Activated naive CD8-positive, alpha-beta T cell (primary cell): ENCODE measurements at regions not wholly inside any gene's neighbourhood (a gene's known extent, or its start where the extent isn't known, plus 50 kb on each side); places are given as distances from the start of the nearest gene placed in this dataset.
"Not testable (repeated sequence)": the region's sequence is repeated elsewhere in the genome, so short reads cannot be mapped to it uniquely, and the experiment has no call there.

ENCODE experiments used
- H3K27ac Mint-ChIP-seq: one replicate; pipeline ENCODE4 v1.8.0; 2021; ENCODE audit warnings: mixed read lengths
- H3K27me3 Mint-ChIP-seq: one replicate; pipeline ENCODE4 v1.8.0; 2021; ENCODE audit warnings: mixed read lengths
- H3K36me3 Mint-ChIP-seq: one replicate; pipeline ENCODE4 v1.8.0; 2021; ENCODE audit warnings: mixed read lengths
- H3K4me1 Mint-ChIP-seq: one replicate; pipeline ENCODE4 v1.8.0; 2021; ENCODE audit warnings: low read depth, mixed read lengths
- H3K4me3 Mint-ChIP-seq: one replicate; pipeline ENCODE4 v1.8.0; 2021; ENCODE audit warnings: mild to moderate bottlenecking, mixed read lengths
- H3K9me3 Mint-ChIP-seq: one replicate; pipeline ENCODE4 v1.8.0; 2021; ENCODE audit warnings: low read depth, mixed read lengths

GRCh38 chr5:74493411-74493810 is 147.1 kb downstream of the ENC1 start:
- no peaks in the 10 kb centered on the region for H3K9me3 Mint-ChIP-seq
- no peak overlapping the region for H3K27ac Mint-ChIP-seq
- H3K36me3 Mint-ChIP-seq, result no peaks in the 10 kb centered on the region
- no peak overlapping the region for H3K4me3 Mint-ChIP-seq
- H3K27me3 Mint-ChIP-seq, result peaks cover 2% of the 10 kb centered on the region
- H3K4me1 Mint-ChIP-seq, result no peaks in the 10 kb centered on the region

DNA sequence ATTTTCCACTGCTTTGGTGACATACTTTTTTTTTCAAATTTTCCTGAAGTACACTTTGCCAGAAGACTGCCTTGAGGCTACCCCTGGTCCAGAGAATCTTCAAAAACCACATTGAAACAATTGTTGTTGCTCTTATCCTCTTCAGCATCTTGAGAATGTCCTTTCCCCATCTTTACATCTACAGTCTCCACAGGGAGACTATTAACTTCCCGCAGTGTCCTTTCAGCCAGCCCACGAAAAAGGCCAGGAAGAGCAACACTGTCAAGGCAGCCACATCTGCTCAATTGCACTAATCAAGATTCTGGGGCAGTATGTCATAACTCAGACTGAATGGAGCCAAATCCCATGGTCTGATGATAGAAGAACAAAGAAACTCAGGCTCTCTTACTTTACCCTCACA is 148.3 kb downstream of the ENC1 start:
- Mint-ChIP-seq H3K27ac (no peak overlapping the region), H3K36me3 (no peaks in the 10 kb centered on the region), H3K4me3 (no peak overlapping the region), H3K27me3 (peaks cover 2% of the 10 kb centered on the region), H3K4me1 (no peaks in the 10 kb centered on the region), H3K9me3 (no peaks in the 10 kb centered on the region)

DNA sequence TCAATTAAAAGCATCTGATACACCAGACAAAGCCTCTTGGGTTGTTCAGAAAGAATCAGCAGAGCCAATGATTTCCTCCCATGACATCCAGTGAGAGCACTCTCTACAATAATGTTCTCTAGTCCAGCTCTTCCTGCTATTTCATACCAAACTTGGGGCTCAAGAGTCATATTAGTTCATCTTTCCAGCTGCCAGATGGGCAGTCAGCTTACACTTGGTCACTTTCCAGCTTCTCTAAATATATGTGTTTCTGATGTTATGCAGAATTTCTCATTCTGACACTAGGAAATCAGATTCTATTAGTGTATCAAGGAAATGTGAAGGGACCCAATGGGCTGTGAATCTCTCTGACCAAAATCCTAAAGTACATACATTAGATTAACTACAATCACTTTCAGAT is 148.9 kb downstream of the ENC1 start:
- Mint-ChIP-seq H3K36me3 (no peaks in the 10 kb centered on the region), H3K4me3 (no peak overlapping the region), H3K27me3 (peaks cover 2% of the 10 kb centered on the region), H3K9me3 (no peaks in the 10 kb centered on the region), H3K4me1 (no peaks in the 10 kb centered on the region), H3K27ac (no peak overlapping the region)

- no peak overlapping the region for H3K27ac Mint-ChIP-seq
- H3K27me3 Mint-ChIP-seq, result peaks cover 2% of the 10 kb centered on the region
- no peaks in the 10 kb centered on the region for H3K9me3 Mint-ChIP-seq
- no peaks in the 10 kb centered on the region for H3K36me3 Mint-ChIP-seq
- no peaks in the 10 kb centered on the region for H3K4me1 Mint-ChIP-seq
- H3K4me3 Mint-ChIP-seq, result no peak overlapping the region
Observed at GRCh38 chr5:74490814-74491213, 149.7 kb downstream of the ENC1 start.

DNA sequence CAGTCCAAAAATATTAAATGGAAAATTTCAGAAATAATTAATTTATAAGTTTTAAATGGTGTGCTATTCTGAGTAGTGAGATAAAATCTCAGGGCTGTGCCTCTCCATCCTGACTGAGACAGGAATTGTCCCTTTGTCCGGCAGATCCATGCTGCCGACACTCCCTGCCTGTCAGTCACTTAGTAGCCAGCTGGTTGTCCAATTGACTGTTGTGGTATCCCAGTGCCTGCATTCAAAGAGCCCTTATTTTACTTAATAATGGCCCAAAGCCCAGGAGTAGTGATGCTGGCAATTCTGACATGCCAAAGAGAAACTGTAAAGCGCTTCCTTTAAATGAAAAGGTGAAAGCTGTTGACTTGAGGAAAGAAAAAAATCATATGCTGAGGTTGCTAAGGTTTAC is 157.5 kb downstream of the ENC1 start:
- no peaks in the 10 kb centered on the region for H3K9me3 Mint-ChIP-seq

GRCh38 chr5:74482523-74482922 is 158.0 kb downstream of the ENC1 start:
- Mint-ChIP-seq H3K36me3 (no peaks in the 10 kb centered on the region), H3K27me3 (no peaks in the 10 kb centered on the region), H3K27ac (no peak overlapping the region), H3K4me3 (no peak overlapping the region), H3K4me1 (no peaks in the 10 kb centered on the region), H3K9me3 (no peaks in the 10 kb centered on the region)

More for the DNA sequence above, 157.5 kb downstream of the ENC1 start:
- Mint-ChIP-seq H3K4me3 (no peak overlapping the region), H3K27me3 (no peaks in the 10 kb centered on the region), H3K27ac (no peak overlapping the region), H3K4me1 (no peaks in the 10 kb centered on the region), H3K36me3 (no peaks in the 10 kb centered on the region)

DNA sequence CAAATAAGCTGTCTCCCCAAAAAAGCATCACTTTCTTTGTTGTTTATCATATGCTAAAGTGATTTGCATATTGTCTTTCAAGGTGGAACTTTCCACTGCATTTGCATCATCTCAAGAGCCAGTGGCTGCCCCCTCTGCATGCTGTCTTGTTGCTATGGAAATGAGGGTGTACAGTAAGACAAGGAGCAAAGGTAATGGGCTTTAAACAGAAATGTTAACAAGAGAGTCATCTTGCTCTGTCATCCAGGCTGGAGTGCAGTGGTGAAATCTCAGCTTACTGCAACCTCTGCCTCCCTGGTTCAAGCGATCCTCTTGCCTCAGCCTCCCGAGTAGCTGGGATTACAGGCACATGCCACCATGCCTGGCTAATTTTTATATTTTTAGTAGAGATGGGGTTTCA is 159.2 kb downstream of the ENC1 start:
- not testable (repeated sequence) for H3K4me1 Mint-ChIP-seq, H3K4me3 Mint-ChIP-seq, H3K27me3 Mint-ChIP-seq, H3K36me3 Mint-ChIP-seq, H3K9me3 Mint-ChIP-seq, H3K27ac Mint-ChIP-seq

- Mint-ChIP-seq H3K27ac (no peak overlapping the region), H3K4me3 (no peak overlapping the region), H3K4me1 (no peaks in the 10 kb centered on the region), H3K36me3 (no peaks in the 10 kb centered on the region), H3K9me3 (no peaks in the 10 kb centered on the region), H3K27me3 (peaks cover 3% of the 10 kb centered on the region)
Observed at GRCh38 chr5:74480201-74480600, 160.3 kb downstream of the ENC1 start.

DNA sequence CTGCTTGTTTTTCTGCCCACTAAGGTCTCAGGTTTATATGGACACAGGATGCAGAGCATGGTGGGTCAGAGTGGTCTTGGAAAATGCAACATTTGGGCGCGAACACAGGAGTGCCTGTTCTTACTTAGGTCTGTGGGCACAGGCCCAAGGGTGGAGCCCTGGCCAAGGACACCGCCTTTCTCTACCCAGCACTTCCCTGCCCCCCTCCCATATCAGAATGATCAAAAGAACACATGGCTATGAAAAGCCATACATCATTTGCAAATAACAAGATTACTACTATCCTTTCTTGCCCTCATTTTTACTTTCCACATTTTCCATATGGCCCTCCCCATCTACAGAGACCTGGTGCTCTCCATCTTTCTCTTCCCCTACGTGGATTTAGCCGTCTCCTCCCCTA is 162.2 kb downstream of the ENC1 start:
- Mint-ChIP-seq H3K36me3 (no peaks in the 10 kb centered on the region), H3K27ac (no peak overlapping the region), H3K4me1 (no peaks in the 10 kb centered on the region), H3K9me3 (no peaks in the 10 kb centered on the region), H3K4me3 (no peak overlapping the region), H3K27me3 (peaks cover 3% of the 10 kb centered on the region)

DNA sequence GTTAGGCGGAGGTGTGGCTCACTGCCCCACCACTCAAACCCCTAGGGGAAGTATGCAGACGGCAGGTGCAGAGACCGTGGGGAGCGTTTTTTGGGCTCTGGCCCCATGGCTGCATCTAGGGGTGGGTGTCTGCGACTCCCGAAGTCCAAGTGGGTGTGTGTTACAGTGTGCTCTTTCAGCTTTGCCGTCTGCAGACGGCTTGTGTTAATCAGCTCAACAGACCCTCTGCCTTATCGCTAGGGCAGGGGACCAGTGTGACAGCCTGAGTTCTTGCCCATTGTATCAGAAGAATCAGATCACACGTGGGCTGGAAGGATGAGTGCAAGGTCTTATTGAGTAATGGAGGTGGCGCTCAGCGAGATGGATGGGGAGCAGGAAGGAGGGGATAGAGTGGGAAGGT is 162.8 kb downstream of the ENC1 start:
- Mint-ChIP-seq H3K27ac (no peak overlapping the region), H3K4me3 (no peak overlapping the region), H3K4me1 (no peaks in the 10 kb centered on the region), H3K9me3 (no peaks in the 10 kb centered on the region), H3K36me3 (no peaks in the 10 kb centered on the region), H3K27me3 (peaks cover 3% of the 10 kb centered on the region)

DNA sequence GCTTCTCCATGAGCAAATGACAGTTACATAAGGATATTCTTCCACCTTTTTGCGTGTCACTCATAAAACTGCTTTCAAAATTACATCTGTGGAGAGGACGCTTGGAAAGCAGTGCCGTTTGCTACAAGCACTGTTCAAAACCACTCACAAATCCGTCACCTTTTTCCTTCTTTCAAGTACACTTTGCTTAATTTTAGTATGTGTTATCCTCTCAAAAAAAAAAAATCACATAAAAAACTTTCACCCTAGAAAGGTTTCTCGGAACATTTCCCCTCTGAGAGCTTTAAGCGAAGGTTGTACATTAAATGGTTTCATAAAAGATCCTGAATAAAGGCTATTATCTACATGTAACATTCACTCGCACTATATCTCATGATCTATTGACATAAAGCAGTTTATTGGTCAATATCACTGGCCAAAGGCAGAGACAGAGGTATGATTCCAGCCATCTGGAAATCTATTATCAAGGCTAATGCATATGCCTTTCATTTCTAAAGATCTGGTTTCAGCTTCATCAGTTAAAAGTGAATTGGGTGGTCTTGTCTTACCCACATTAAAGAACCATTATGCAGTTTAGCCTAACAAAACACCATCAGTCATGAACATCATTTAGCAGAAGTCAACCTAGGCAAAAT is 163.6 kb downstream of the ENC1 start:
- Mint-ChIP-seq H3K4me3 (no peak overlapping the region), H3K9me3 (no peaks in the 10 kb centered on the region)

DNA sequence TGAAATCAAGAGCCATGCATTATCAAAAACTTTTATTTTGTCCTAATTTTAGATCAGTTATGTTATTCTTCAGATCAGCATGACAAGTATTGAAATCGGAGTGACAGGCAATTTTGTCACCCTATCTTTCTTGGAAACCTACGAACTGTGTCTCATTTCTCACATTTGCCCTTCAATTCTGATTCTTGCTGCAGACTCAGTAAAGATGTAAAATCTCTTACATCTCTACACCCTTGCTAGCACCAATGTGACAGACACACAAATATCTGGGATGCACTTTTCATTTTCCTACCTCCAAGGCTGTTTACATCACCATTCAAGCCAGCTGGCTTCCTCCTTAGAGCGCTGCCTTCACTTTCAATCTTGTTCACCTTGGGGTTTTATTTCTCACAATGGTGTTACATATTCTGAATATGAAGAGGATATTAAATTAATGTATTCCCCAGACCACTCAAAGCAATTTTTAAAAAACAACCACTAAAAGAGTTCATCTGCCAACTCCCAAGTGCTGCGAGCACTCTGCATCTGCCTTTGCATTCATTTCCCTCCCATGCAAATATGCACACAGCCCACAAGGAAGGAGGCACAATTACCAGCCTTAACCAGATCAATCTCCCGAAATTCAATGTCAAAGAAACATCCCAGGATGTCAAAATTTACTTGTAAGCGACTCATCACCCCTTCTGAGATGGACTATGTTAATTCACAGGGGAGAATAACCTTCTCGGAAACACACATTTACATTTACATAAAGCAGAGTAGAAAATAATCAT is 164.3 kb downstream of the ENC1 start:
- peaks cover 3% of the 10 kb centered on the region for H3K27me3 Mint-ChIP-seq

More for the DNA sequence above, 163.6 kb downstream of the ENC1 start:
- peaks cover 3% of the 10 kb centered on the region for H3K27me3 Mint-ChIP-seq
- no peak overlapping the region for H3K27ac Mint-ChIP-seq
- H3K36me3 Mint-ChIP-seq, result no peaks in the 10 kb centered on the region
- no peaks in the 10 kb centered on the region for H3K4me1 Mint-ChIP-seq

GRCh38 chr5:74471875-74472274 is 168.7 kb downstream of the ENC1 start:
- Mint-ChIP-seq H3K4me3 (no peak overlapping the region), H3K27ac (no peak overlapping the region), H3K4me1 (no peaks in the 10 kb centered on the region), H3K27me3 (peaks cover 3% of the 10 kb centered on the region), H3K36me3 (no peaks in the 10 kb centered on the region), H3K9me3 (no peaks in the 10 kb centered on the region)

More for the DNA sequence above, 164.3 kb downstream of the ENC1 start:
- Mint-ChIP-seq H3K9me3 (no peaks in the 10 kb centered on the region), H3K4me3 (no peak overlapping the region), H3K36me3 (no peaks in the 10 kb centered on the region), H3K4me1 (no peaks in the 10 kb centered on the region), H3K27ac (no peak overlapping the region)

DNA sequence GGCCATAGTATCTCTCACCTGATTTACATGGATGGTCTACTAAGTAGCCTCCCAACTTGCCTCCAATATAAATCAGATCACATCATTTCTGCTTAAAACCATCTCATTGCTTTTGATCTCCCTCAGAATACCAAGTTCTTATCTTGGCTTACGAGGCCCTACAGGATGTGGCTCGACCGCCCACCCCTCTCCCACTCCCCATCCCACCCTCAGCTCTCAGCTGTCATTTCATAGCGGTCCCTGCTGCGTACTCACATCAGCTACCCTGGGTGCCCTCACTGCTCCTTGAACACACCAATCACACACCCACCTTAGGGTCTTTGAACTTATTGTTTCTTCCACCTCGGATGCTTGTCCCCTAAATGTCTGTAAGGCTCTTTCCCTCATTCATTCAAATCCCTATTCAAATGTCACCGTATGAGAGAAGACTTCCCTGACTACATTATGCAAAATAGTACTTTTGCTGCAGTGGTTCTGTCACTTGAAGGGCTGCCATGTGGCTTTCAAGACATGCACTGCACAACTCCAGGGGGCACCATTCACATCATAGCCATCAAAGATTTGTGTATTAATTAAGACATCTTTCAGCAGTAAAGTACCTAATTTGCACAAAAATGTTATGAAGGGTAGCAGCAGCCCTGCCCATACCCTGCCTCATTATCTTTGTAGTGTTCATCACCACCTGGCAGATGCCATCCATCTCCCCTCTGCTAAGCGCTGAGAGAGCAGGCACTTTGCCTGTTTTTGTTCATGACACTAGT is 171.1 kb downstream of the ENC1 start:
- Mint-ChIP-seq H3K27ac (no peak overlapping the region), H3K4me3 (no peak overlapping the region), H3K9me3 (no peaks in the 10 kb centered on the region), H3K4me1 (no peaks in the 10 kb centered on the region), H3K36me3 (no peaks in the 10 kb centered on the region), H3K27me3 (no peaks in the 10 kb centered on the region)

DNA sequence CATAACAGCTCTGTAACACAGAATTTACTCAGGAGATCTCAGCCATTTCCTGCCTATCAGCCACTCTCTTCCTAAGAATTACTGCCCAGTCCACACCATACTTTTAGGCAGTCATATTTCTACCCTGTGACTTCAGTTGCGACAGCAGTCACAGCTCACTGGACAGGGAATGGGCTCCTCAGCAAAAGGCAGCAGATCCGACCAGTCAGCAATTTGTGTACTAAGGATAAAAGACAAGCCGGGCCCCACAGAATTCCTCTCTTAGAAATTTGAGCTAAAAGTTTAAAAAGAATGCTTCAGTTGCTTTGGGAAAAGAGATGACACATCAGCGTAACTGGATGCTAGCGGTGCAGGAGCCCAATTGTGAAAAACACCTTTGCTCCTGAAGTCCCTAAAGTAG is 172.1 kb downstream of the ENC1 start:
- Mint-ChIP-seq H3K36me3 (no peaks in the 10 kb centered on the region), H3K27ac (no peak overlapping the region), H3K27me3 (peaks cover 1% of the 10 kb centered on the region), H3K4me1 (no peaks in the 10 kb centered on the region), H3K4me3 (no peak overlapping the region), H3K9me3 (no peaks in the 10 kb centered on the region)
